Prostate gland (tissue), 2 donors: ENCODE measurements at regions not wholly inside any gene's neighbourhood (a gene's known extent, or its start where the extent isn't known, plus 50 kb on each side); places are given as distances from the start of the nearest gene placed in this dataset.

Source experiments
- DNase-seq: peaks from one replicate; pipeline ENCODE4 v3.0.0-alpha.2; 2019; ENCODE audit warnings: low spot score
- H3K27ac ChIP-seq, 2 donors: fragments of 200-600 bp; sonication (generic); 2 replicates each; pipeline ENCODE4 v1.5.1; 2017 to 2019
- H3K27me3 ChIP-seq: fragments of 200-600 bp; sonication (generic); replicated peaks from 2 replicates; pipeline ENCODE4 v1.5.1; 2019; ENCODE audit not compliant: insufficient read depth
- H3K36me3 ChIP-seq, 2 donors: fragments of 200-600 bp; sonication (generic); 1 replicate in 1 of 2; 2 replicates in 1 of 2; pipeline versions ENCODE4 v1.5.1 to v1.8.1; 2017 to 2019
- H3K4me1 ChIP-seq: fragments of 200-600 bp; sonication (generic); replicated peaks from 2 replicates; pipeline ENCODE4 v1.5.1; 2019
- H3K4me3 ChIP-seq, 2 donors: fragments of 200-600 bp; sonication (generic); 2 replicates each; pipeline ENCODE4 v1.5.1; 2017 to 2019
- H3K9me3 ChIP-seq: fragments of 200-600 bp; sonication (generic); 2 replicates; pipeline ENCODE4 v1.5.1; 2017
- POLR2A ChIP-seq: fragments of 450-650 bp; IDR thresholded peaks from one replicate; pipeline ENCODE4 v1.6.1; 2016; ENCODE audit warnings: antibody characterized with exemption, mild to moderate bottlenecking
- POLR2AphosphoS5 ChIP-seq: sonication (generic); formaldehyde crosslinking; IDR thresholded peaks from one replicate; pipeline ENCODE4 v1.6.1; 2017; ENCODE audit warnings: antibody characterized with exemption
- WGBS: methylation state at CpG from one replicate; pipeline ENCODE4 v1.1.5; 2018; 5-methylcytosine and 5-hydroxymethylcytosine counted together
- intact Hi-C: fragments of 100-400 bp; cut with DNase I; formaldehyde crosslinking; loops from one replicate; pipeline ENCODE4 v1.14.2; 2022
- TF ChIP-seq, protein P1 (sequence below), 4 experiments: fragments of 200-600 bp in 2 of 4; fragments of 450-650 bp in 2 of 4; sonication (generic) in 2 of 4; IDR thresholded peaks; 1 replicate in 3 of 4; 2 replicates in 1 of 4; pipeline ENCODE4 v1.5.1; 2016 to 2019; ENCODE audit warnings: antibody characterized with exemption in 4 of 4, mild to moderate bottlenecking in 2 of 4, moderate library complexity in 2 of 4

DNA sequence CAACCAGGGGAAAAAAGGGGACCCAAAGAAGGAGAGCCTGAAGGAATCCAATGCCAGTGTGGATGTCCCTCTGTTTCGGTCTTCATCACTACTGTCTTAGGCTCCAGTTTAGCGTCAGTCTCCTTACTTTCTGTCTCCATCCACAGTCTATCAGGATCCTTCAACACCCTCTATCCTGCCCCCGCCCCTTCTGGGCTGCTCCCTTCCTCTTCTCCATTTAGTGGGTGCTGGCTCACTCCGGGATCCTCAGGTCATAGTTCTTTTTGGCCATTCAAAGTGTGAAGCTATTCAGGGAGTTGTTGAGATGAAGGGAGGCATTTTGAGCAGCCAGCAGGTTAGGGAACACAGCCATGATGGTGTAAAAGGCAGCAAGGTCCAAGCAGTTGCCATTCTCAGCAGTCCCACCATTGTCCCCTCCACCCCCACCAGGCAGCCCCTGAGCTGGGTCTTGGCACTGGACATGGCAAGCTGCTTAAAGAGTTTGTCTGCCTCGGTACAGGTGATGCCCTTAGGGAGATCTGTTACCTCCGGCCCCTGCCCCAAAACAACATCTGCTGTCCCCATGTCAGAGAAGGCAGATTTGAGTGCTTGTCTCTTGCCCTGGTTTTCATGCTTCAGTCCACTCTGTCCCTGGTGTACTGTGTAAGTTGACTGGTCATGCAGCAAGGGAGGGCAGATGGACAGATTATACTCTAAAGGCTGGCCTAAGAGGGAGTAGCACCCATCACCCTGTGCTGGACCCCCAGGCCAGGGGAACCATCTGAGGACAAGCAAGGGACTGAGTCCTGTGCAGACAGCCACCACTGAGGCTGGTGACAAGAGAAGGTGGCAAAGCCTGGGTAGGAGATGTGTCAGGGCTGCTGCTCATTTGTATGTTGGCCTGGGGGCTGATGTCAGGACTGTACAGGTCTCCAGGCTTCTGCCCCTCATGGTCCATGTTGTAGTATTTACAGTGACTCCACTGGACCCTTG lies 842.0 kb downstream of the HACE1 start:
- no peaks in the 10 kb centered on the region for H3K9me3 ChIP-seq
- H3K36me3 ChIP-seq: no peaks in the 10 kb centered on the region
- no peak for DNase-seq
- H3K4me3 ChIP-seq: no peak overlapping the region
- WGBS: 92% methylated on average over 6 of the region's 6 CpGs
- H3K4me1 ChIP-seq: no peaks in the 10 kb centered on the region
- TF ChIP-seq, protein P1, sequence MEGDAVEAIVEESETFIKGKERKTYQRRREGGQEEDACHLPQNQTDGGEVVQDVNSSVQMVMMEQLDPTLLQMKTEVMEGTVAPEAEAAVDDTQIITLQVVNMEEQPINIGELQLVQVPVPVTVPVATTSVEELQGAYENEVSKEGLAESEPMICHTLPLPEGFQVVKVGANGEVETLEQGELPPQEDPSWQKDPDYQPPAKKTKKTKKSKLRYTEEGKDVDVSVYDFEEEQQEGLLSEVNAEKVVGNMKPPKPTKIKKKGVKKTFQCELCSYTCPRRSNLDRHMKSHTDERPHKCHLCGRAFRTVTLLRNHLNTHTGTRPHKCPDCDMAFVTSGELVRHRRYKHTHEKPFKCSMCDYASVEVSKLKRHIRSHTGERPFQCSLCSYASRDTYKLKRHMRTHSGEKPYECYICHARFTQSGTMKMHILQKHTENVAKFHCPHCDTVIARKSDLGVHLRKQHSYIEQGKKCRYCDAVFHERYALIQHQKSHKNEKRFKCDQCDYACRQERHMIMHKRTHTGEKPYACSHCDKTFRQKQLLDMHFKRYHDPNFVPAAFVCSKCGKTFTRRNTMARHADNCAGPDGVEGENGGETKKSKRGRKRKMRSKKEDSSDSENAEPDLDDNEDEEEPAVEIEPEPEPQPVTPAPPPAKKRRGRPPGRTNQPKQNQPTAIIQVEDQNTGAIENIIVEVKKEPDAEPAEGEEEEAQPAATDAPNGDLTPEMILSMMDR (IDR thresholded peaks at IDR 0.05): no peak
- TF ChIP-seq POLR2A (no peak), POLR2AphosphoS5 (no peak)
- no peak overlapping the region for H3K27ac ChIP-seq
- no peaks in the 10 kb centered on the region for H3K27me3 ChIP-seq
- intact Hi-C loops: no loop called here

DNA sequence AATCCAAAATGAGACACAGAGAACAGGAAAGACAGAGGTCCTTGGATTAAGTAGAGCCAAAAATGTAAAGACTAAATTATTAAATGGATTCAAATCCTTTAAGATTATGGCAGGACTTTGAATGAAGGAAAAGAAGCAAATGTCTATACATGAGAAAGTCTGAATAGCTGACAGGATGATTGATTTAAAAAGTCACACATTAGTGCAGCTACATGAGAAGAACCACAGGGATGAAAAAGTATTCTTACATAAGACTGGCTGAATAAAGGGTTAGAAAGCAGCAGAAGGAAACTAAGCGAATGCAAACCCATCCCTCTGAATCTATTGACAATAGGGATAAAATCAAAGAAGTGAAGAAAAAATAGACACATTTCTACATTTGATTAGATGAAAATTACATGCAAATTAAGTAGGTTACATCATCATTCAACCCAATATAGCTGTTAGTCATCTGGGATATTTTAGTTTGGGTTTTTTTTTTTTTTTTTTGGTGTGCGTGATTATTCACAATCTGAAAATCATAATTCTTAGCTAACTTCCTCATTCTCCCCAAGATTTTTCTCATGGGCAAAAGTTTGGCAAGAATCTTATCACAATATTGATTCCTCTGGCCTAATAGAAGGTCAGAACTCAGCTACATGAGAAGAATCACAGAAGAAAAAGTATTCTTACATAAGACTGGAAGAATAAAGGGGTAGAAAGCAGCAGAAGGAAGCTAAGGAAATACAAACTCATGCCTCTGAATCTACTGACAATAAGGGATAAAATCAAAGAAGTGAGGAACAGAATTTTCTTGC lies 845.4 kb downstream of the HACE1 start:
- H3K9me3 ChIP-seq: no peaks in the 10 kb centered on the region
- H3K4me1 ChIP-seq: no peaks in the 10 kb centered on the region
- intact Hi-C loops: no loop called here
- no peaks in the 10 kb centered on the region for H3K27me3 ChIP-seq
- DNase-seq: no peak
- TF ChIP-seq, protein P1 (IDR thresholded peaks at IDR 0.05): no peak
- TF ChIP-seq POLR2A: no peak
- TF ChIP-seq POLR2AphosphoS5: no peak
- 84% methylated on average over 2 of the region's 2 CpGs for WGBS
- H3K36me3 ChIP-seq: no peaks in the 10 kb centered on the region
- no peak overlapping the region for H3K4me3 ChIP-seq
- no peak overlapping the region for H3K27ac ChIP-seq

DNA sequence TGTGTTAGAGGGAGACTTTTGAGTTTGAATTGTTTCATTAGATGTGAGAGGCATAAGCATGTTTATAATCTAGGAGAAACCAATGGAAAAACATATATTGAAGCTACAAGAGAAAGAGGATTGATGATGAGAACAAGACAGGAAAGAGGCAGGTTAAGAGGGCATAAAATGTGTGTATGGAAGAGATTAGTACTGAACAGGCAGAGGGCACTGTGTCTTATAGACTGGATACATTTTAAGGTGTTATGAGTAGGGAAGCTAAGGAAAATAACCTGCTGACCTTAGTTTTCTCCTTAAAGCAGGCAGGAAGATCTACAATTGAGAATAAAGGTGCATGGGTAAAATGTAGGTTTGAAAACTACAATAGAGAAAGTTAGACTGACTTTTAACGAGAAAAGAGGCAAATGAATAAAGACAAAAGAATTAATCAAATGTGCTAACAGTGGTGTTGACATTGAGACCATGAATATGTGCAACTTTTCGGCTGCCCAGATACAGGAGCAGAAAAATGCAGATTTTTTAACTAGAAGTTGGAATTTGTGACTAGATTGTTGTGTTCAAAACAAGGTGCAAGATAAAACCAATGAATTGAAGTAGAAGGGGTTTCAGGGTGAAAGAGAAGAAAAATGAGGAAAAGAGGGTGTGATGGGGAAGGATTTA lies 846.3 kb downstream of the HACE1 start:
- TF ChIP-seq POLR2AphosphoS5 (no peak), POLR2A (no peak)
- TF ChIP-seq, protein P1 (IDR thresholded peaks at IDR 0.05): no peak
- Histone ChIP-seq H3K9me3 (no peaks in the 10 kb centered on the region), H3K27me3 (no peaks in the 10 kb centered on the region), H3K4me1 (no peaks in the 10 kb centered on the region), H3K36me3 (no peaks in the 10 kb centered on the region), H3K4me3 (no peak overlapping the region), H3K27ac (no peak overlapping the region)
- 53% methylated on average over 2 of the region's 2 CpGs for WGBS
- no peak for DNase-seq
- intact Hi-C loops: no loop called here

DNA sequence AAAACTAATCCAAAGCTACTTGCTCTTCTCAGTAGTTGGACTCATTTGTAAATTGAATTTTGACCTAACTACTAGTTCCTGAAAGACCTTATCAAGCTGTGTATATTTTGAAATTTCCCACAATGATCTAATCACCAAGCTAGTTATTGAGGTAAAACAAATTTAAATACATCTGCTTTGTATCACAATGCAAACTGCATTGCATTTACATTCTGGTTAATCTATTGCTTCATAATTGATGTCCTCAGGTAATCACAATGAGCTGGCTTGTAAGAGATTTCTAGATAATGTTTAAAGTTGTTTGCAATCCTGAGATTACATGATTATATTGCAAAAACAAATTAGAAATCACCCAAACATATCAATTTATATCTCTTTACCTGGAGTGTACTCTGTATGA lies 848.8 kb downstream of the HACE1 start:
- no peaks in the 10 kb centered on the region for H3K4me1 ChIP-seq
- H3K9me3 ChIP-seq: no peaks in the 10 kb centered on the region
- intact Hi-C loops: no loop called here
- no peak for DNase-seq
- no peaks in the 10 kb centered on the region for H3K36me3 ChIP-seq
- H3K27ac ChIP-seq: no peak overlapping the region
- no peak overlapping the region for H3K4me3 ChIP-seq
- H3K27me3 ChIP-seq: no peaks in the 10 kb centered on the region
- TF ChIP-seq POLR2AphosphoS5 (no peak), POLR2A (no peak)
- TF ChIP-seq, protein P1 (IDR thresholded peaks at IDR 0.05): no peak
